HG02884 (cell line): ENCODE measurements at regions not wholly inside any gene's neighbourhood (a gene's known extent, or its start where the extent isn't known, plus 50 kb on each side); places are given as distances from the start of the nearest gene placed in this dataset.

ENCODE experiments used
- ATAC-seq: cut with Tn5 transposase; IDR thresholded peaks from one replicate; pipeline ENCODE4 v1.9.1; 2021; ENCODE audit warnings: mild to moderate bottlenecking, moderate library complexity; ENCODE audit not compliant: unreplicated experiment

GRCh38 chr12:78760906-78761305 lies 103.7 kb upstream of the SYT1 start:
- ATAC-seq = no peak

DNA sequence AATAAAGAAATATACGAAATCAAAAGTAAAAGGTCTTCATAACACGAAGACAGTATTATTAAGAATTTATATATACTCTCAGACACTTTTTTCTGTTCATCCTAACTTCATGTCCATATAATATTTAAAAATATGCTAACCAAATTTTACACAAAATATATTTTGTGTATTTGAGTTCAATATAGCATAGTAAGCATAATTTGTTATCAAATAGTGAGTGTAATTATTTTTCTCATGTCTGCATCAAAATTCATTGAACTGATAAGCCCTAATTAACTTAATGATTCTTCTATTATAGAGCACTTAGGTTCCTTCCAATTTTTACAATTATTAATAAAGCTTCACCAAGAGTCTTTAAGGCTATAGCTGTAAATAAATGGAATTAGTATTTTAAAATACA lies 99.7 kb upstream of the SYT1 start:
- no peak for ATAC-seq

- ATAC-seq = no peak
Observed at GRCh38 chr12:78767264-78767981, 97.2 kb upstream of the SYT1 start.

DNA sequence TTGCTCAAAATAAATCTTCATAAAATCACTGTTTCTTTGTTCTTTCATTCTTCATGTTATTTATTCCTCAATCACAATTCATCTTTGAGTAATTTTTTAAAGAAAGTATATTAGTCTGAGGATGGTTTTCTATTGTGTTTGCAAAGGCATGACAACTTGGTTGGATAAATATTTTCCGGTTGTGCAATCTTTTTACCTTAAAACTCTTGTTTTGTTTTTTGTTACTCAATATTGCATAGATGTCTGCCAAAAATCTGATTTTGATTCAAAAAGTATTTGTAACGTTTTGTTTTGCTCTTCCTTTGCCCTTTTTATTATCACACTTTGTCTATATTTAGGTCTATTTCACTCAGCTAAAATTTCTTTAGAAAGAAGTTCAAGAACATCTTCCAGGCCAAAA lies 86.2 kb upstream of the SYT1 start:
- ATAC-seq = no peak

DNA sequence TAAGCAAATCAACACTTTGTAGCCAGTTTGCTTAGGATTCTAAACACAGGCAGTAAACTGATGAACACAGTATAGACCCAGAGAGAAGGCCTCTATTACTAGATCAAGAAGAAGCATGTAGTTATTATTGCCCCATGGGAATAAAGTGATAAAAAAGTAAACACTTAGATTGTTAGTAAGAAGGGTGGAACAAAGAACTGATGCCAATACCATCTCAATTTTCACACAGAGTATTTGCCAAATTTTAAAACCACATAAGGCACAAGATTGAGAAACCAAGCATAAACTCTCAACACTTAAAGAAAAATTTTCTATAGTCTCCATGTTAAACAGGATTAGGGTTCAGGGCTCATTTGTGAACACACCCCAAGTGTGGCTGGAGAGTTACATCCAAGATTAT lies 77.0 kb upstream of the SYT1 start:
- ATAC-seq = no peak

DNA sequence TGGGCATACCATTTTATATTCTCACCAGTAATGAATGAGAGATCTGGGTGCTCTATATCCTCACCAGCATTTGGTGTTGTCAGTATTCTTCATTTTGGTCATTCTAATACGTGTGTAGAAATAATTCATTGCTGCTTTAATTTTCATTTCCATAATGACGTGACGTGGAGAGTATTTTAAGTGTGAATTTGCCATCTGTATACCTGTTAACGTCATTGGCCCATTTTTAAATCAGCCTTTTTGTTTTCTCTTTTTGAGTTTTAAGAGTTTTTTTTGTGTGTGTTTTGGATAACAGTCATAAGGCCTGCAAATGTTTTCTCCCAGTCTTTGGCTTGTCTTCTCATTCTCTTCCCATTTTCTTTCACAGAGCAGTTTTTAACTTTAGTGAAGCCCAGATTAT lies 74.4 kb upstream of the SYT1 start:
- no peak for ATAC-seq

GRCh38 chr12:78792052-78792698 lies 72.4 kb upstream of the SYT1 start:
- no peak for ATAC-seq

DNA sequence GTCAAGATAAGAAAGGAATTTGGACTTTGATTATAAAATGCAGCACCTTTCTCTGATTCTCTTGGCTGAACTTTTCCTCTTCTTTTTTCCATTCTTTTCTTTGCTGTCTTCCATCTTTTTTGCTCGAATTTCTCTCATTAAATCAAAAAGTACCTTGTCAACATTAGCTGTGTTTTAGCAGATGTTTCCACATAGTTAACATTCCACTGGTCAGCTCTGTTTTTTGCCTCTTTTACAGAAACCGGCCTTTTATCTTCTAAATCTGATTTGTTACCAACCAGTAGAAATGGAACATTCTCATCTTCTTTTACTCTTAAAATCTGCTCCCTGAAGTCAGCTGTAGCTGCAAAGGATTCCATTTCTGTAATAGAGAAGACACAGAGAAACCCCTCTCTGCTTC lies 71.1 kb upstream of the SYT1 start:
- no peak for ATAC-seq

- no peak for ATAC-seq
Observed at GRCh38 chr12:78793982-78794381, 70.6 kb upstream of the SYT1 start.

DNA sequence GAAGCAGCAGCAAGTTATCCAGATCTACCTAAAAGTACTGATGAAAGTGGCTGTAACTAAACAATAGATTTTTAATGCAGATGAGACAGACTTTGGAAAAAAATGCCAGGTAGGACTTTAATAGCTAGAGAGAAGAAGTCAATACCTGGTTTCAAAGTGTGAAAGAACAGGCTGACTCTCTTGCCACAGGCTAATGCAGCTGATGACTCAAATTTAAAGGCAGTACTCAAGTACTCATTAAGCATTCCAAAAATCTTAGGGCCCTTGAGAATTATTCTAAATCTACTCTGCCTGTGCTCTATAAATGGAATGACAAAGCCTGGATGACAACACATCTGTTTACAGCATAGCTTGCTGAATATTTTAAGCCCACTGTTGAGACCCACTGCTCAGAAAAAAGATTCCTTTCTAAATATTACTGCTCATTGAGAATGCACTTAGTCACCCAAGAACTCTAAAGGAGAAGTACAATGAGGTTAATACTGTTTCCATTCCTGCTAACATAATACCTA lies 68.6 kb upstream of the SYT1 start:
- ATAC-seq = no peak

GRCh38 chr12:78797196-78797931 lies 67.2 kb upstream of the SYT1 start:
- no peak for ATAC-seq

GRCh38 chr12:78799649-78800048 lies 64.9 kb upstream of the SYT1 start:
- no peak for ATAC-seq

- ATAC-seq = no peak
Observed at GRCh38 chr12:78802593-78802992, 62.0 kb upstream of the SYT1 start.

- ATAC-seq = no peak
Observed at GRCh38 chr12:78804262-78804661, 60.3 kb upstream of the SYT1 start.
